PC-9 (cell line): ENCODE measurements at regions not wholly inside any gene's neighbourhood (a gene's known extent, or its start where the extent isn't known, plus 50 kb on each side); places are given as distances from the start of the nearest gene placed in this dataset.

Source experiments
- BruUV-seq: library from RNA; stranded (reverse); fragments of 400-500 nt; replicated peaks from 2 replicates; lab custom pipeline; 2021; lab: Mats Ljungman, UMichigan
- CTCF ChIA-PET: fragments of 300-600 bp; sonication (Branson Sonifier 250); formaldehyde crosslinking; loops from one replicate; lab custom pipeline; 2022; ENCODE audit warnings: antibody characterized with exemption; lab: Charles Lee
- POLR2A ChIA-PET: fragments of 300-600 bp; sonication (Branson Sonifier 250); formaldehyde crosslinking; loops from one replicate; lab custom pipeline; 2022; ENCODE audit warnings: antibody characterized with exemption; ENCODE audit not compliant: unreplicated experiment; lab: Charles Lee
- DNase-seq, 2 experiments: peaks; one replicate each; pipeline versions ENCODE4 v3.0.0 to v3.0.0-alpha.2; 2015 to 2022; ENCODE audit warnings: mixed read lengths in 1 of 2
- H2AFZ ChIP-seq: fragments of 200-600 bp; sonication (generic); 2 replicates; pipeline ENCODE4 v1.8.1; 2017; ENCODE audit warnings: antibody characterized with exemption
- H3F3A ChIP-seq: fragments of 200-600 bp; sonication (generic); 2 replicates; pipeline ENCODE4 v1.8.1; 2017; ENCODE audit warnings: antibody characterized with exemption, mild to moderate bottlenecking, low read depth; ENCODE audit not compliant: insufficient read depth
- H3K27ac ChIP-seq: fragments of 200-600 bp; sonication (generic); 2 replicates; pipeline ENCODE4 v1.6.1; 2016; ENCODE audit warnings: mixed run types
- H3K27me3 ChIP-seq: fragments of 200-600 bp; sonication (generic); 2 replicates; pipeline ENCODE4 v1.6.1; 2016; ENCODE audit warnings: low read depth, mixed run types; ENCODE audit not compliant: insufficient read depth
- H3K36me3 ChIP-seq: fragments of 200-600 bp; sonication (generic); 2 replicates; pipeline ENCODE4 v1.6.1; 2016; ENCODE audit warnings: low read depth, mixed run types
- H3K4me1 ChIP-seq: fragments of 200-600 bp; sonication (generic); replicated peaks from 2 replicates; pipeline ENCODE4 v1.6.1; 2016; ENCODE audit warnings: mixed run types; ENCODE audit not compliant: insufficient read depth
- H3K4me2 ChIP-seq: fragments of 200-600 bp; sonication (generic); 2 replicates; pipeline ENCODE4 v1.6.1; 2017; ENCODE audit warnings: mixed run types
- H3K4me3 ChIP-seq: fragments of 200-600 bp; sonication (generic); 2 replicates; pipeline ENCODE4 v1.6.1; 2016; ENCODE audit warnings: mixed run types
- H3K79me2 ChIP-seq: fragments of 200-600 bp; sonication (generic); 2 replicates; pipeline ENCODE4 v1.6.1; 2017; ENCODE audit warnings: low read depth, mixed run types
- H3K9me2 ChIP-seq: fragments of 200-600 bp; sonication (generic); 2 replicates; pipeline ENCODE4 v1.8.1; 2017; ENCODE audit warnings: mild to moderate bottlenecking; ENCODE audit not compliant: insufficient read depth
- H3K9me3 ChIP-seq: fragments of 200-600 bp; sonication (generic); 2 replicates; pipeline ENCODE4 v1.8.1; 2016; ENCODE audit warnings: low read depth; ENCODE audit not compliant: insufficient read depth
- H4K20me1 ChIP-seq: fragments of 200-600 bp; sonication (generic); 2 replicates; pipeline ENCODE4 v1.8.1; 2017; ENCODE audit not compliant: insufficient read depth
- CTCF ChIP-seq: fragments of 200-600 bp; sonication (generic); conservative IDR thresholded peaks from 2 replicates; pipeline ENCODE4 v1.6.1; 2017; ENCODE audit warnings: mixed run types, antibody characterized with exemption, mild to moderate bottlenecking, moderate library complexity
- EZH2 ChIP-seq: fragments of 200-600 bp; sonication (generic); IDR thresholded peaks from 2 replicates; pipeline ENCODE4 v1.8.0; 2017; ENCODE audit warnings: antibody characterized with exemption, low read depth
- intact Hi-C: fragments of 100-400 bp; cut with micrococcal nuclease; formaldehyde crosslinking; loops from one replicate; pipeline ENCODE4 v1.10.0; 2022; ENCODE audit not compliant: unreplicated experiment

- no peaks in the 10 kb centered on the region for H4K20me1 ChIP-seq
- no peak for DNase-seq
- no peaks in the 10 kb centered on the region for H3K9me3 ChIP-seq
- CTCF ChIA-PET, result no interaction called here
- intact Hi-C loops, result no loop called here
- H3K36me3 ChIP-seq, result no peaks in the 10 kb centered on the region
- TF ChIP-seq EZH2 (no peak), CTCF (no peak)
- no peaks in the 10 kb centered on the region for H3K9me2 ChIP-seq
- no peaks in the 10 kb centered on the region for H3K79me2 ChIP-seq
- H3K27me3 ChIP-seq, result no peaks in the 10 kb centered on the region
- H3K27ac ChIP-seq, result no peak overlapping the region
- H3K4me2 ChIP-seq, result no peak overlapping the region
- BruUV-seq, result no TSS peak
- no peak overlapping the region for H2AFZ ChIP-seq
- H3K4me3 ChIP-seq, result no peak overlapping the region
- H3K4me1 ChIP-seq, result no peaks in the 10 kb centered on the region
- no peaks in the 10 kb centered on the region for H3F3A ChIP-seq
- POLR2A ChIA-PET, result no interaction called here
Measured at GRCh38 chr14:26174395-26174794, 423.4 kb downstream of the NOVA1 start.

GRCh38 chr14:26173581-26174110 lies 424.2 kb downstream of the NOVA1 start:
- Histone ChIP-seq H3K79me2 (no peaks in the 10 kb centered on the region), H3K27me3 (no peaks in the 10 kb centered on the region), H4K20me1 (no peaks in the 10 kb centered on the region), H3K9me3 (no peaks in the 10 kb centered on the region), H3K4me1 (no peaks in the 10 kb centered on the region), H3K9me2 (no peaks in the 10 kb centered on the region), H2AFZ (no peak overlapping the region), H3K4me2 (no peak overlapping the region), H3F3A (no peaks in the 10 kb centered on the region), H3K36me3 (no peaks in the 10 kb centered on the region), H3K4me3 (no peak overlapping the region), H3K27ac (no peak overlapping the region)
- ChIA-PET POLR2A (no interaction called here), CTCF (no interaction called here)
- intact Hi-C loops, result no loop called here
- no TSS peak for BruUV-seq
- no peak for DNase-seq
- TF ChIP-seq EZH2 (no peak), CTCF (no peak)

- BruUV-seq, result no TSS peak
- POLR2A ChIA-PET, result no interaction called here
- no peak overlapping the region for H3K27ac ChIP-seq
Measured at GRCh38 chr14:26172396-26172795, 425.4 kb downstream of the NOVA1 start.

GRCh38 chr14:26170885-26171284 lies 426.9 kb downstream of the NOVA1 start:
- Histone ChIP-seq H3K27ac (no peak overlapping the region), H3K4me3 (no peak overlapping the region), H4K20me1 (no peaks in the 10 kb centered on the region), H3F3A (no peaks in the 10 kb centered on the region), H3K9me3 (no peaks in the 10 kb centered on the region), H2AFZ (no peak overlapping the region), H3K79me2 (no peaks in the 10 kb centered on the region), H3K4me2 (no peak overlapping the region), H3K36me3 (no peaks in the 10 kb centered on the region), H3K27me3 (no peaks in the 10 kb centered on the region), H3K4me1 (no peaks in the 10 kb centered on the region), H3K9me2 (no peaks in the 10 kb centered on the region)
- no peak for DNase-seq
- POLR2A ChIA-PET, result no interaction called here
- intact Hi-C loops, result no loop called here
- no peak for TF ChIP-seq EZH2
- BruUV-seq, result no TSS peak
- CTCF ChIA-PET, result no interaction called here

More at GRCh38 chr14:26172396-26172795, 425.4 kb downstream of the NOVA1 start:
- no peak overlapping the region for H2AFZ ChIP-seq
- H3K79me2 ChIP-seq, result no peaks in the 10 kb centered on the region
- no peaks in the 10 kb centered on the region for H3K4me1 ChIP-seq
- intact Hi-C loops, result no loop called here
- H3K27me3 ChIP-seq, result no peaks in the 10 kb centered on the region
- no peaks in the 10 kb centered on the region for H3F3A ChIP-seq
- TF ChIP-seq EZH2, result no peak
- no peaks in the 10 kb centered on the region for H4K20me1 ChIP-seq
- no peak overlapping the region for H3K4me3 ChIP-seq
- DNase-seq, result no peak
- no peaks in the 10 kb centered on the region for H3K9me3 ChIP-seq
- no peaks in the 10 kb centered on the region for H3K9me2 ChIP-seq
- CTCF ChIA-PET, result no interaction called here
- H3K36me3 ChIP-seq, result no peaks in the 10 kb centered on the region
- H3K4me2 ChIP-seq, result no peak overlapping the region
